A673 (cell line): ENCODE measurements at regions not wholly inside any gene's neighbourhood (a gene's known extent, or its start where the extent isn't known, plus 50 kb on each side); places are given as distances from the start of the nearest gene placed in this dataset.

Experiments
- BruUV-seq: library from RNA; stranded (reverse); fragments of 400-500 nt; replicated peaks from 2 replicates; lab custom pipeline; 2021; lab: Mats Ljungman, UMichigan
- CTCF ChIA-PET: fragments of 300-600 bp; sonication (Branson Sonifier 250); formaldehyde crosslinking; loops from one replicate; lab custom pipeline; 2022; ENCODE audit warnings: antibody characterized with exemption; lab: Charles Lee
- POLR2A ChIA-PET: fragments of 300-600 bp; sonication (Branson Sonifier 250); formaldehyde crosslinking; loops from one replicate; lab custom pipeline; 2022; ENCODE audit warnings: antibody characterized with exemption; ENCODE audit not compliant: low non-redundant PET; lab: Charles Lee
- DNase-seq: peaks from one replicate; pipeline ENCODE4 v3.0.0-alpha.2; 2015; ENCODE audit warnings: low spot score
- H3K27ac ChIP-seq: fragments of 200-600 bp; sonication (generic); 2 replicates; pipeline ENCODE4 v1.5.1; 2016; ENCODE audit warnings: mixed run types, low read depth, mild to moderate bottlenecking, mixed read lengths, antibody characterized with exemption, low read length; ENCODE audit not compliant: poor library complexity, severe bottlenecking
- H3K27me3 ChIP-seq: fragments of 200-600 bp; sonication (generic); replicated peaks from 2 replicates; pipeline ENCODE4 v1.6.1; 2017; ENCODE audit warnings: mixed run types, low read depth, mild to moderate bottlenecking, mixed read lengths, antibody characterized with exemption, low read length; ENCODE audit not compliant: insufficient read depth, poor library complexity
- H3K36me3 ChIP-seq: fragments of 200-600 bp; sonication (generic); 2 replicates; pipeline ENCODE4 v1.6.1; 2016; ENCODE audit warnings: mixed run types, mild to moderate bottlenecking, mixed read lengths, antibody characterized with exemption, low read length; ENCODE audit not compliant: insufficient read depth, poor library complexity, severe bottlenecking
- H3K4me1 ChIP-seq: fragments of 200-600 bp; sonication (generic); 2 replicates; pipeline ENCODE4 v1.6.1; 2017; ENCODE audit warnings: mixed run types, mild to moderate bottlenecking, mixed read lengths, antibody characterized with exemption, low read length; ENCODE audit not compliant: insufficient read depth, poor library complexity, severe bottlenecking
- H3K4me3 ChIP-seq: fragments of 200-600 bp; sonication (generic); 2 replicates; pipeline ENCODE4 v1.5.1; 2016; ENCODE audit warnings: low read depth, mixed run types, mild to moderate bottlenecking, mixed read lengths, low read length; ENCODE audit not compliant: poor library complexity, severe bottlenecking
- H3K9me3 ChIP-seq: fragments of 200-600 bp; sonication (generic); 2 replicates; pipeline ENCODE4 v1.6.1; 2016; ENCODE audit warnings: mixed run types, low read depth, mild to moderate bottlenecking, mixed read lengths, antibody characterized with exemption, low read length; ENCODE audit not compliant: poor library complexity, severe bottlenecking
- EZH2 ChIP-seq: fragments of 200-600 bp; sonication (generic); IDR thresholded peaks from 2 replicates; pipeline ENCODE4 v1.6.1; 2017; ENCODE audit warnings: borderline replicate concordance, low read depth, mild to moderate bottlenecking, mixed read lengths, antibody characterized with exemption, low read length; ENCODE audit not compliant: poor library complexity, severe bottlenecking
- intact Hi-C: fragments of 100-400 bp; cut with micrococcal nuclease; formaldehyde crosslinking; loops from one replicate; pipeline ENCODE4 v1.10.0; 2022; ENCODE audit not compliant: unreplicated experiment
- TF ChIP-seq, protein P1 (sequence below): fragments of 300-800, 200-600 bp; sonication (generic); conservative IDR thresholded peaks from 2 replicates; pipeline ENCODE4 v1.5.1; 2017; ENCODE audit warnings: low read depth, mild to moderate bottlenecking, antibody characterized with exemption, low read length, moderate library complexity, mixed read lengths

DNA sequence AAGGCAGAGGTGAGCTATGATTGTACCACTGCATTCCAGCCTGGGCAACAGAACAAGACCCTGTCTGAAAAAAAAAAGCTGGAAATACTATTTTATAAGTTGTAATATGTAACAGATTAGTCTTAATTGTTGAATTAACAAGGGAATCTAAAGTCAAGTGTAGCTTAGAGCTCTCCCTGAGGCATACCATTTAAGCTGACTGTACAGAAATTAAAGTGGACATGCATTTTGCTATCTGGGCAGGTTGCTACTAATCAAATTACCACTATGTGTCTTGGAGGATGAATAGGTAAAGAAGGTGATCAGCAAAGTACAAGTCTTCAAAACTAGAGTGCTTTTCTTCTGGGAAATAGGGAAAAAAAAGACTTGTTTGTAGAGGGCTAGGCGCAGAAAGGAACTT lies 205.3 kb upstream of the JADE1 start:
- H3K36me3 ChIP-seq = no peaks in the 10 kb centered on the region
- POLR2A ChIA-PET = no interaction called here
- no peaks in the 10 kb centered on the region for H3K9me3 ChIP-seq
- no peak overlapping the region for H3K4me3 ChIP-seq
- no peaks in the 10 kb centered on the region for H3K4me1 ChIP-seq
- CTCF ChIA-PET = interaction anchor here (1.0 kb wide), 1 partner anchor 149 kb away, joined by 5 read pairs; no protein-coding TSS in a partner anchor
- no peaks in the 10 kb centered on the region for H3K27me3 ChIP-seq
- no peak overlapping the region for H3K27ac ChIP-seq
- intact Hi-C loops = no loop called here
- no peak for DNase-seq
- BruUV-seq = no TSS peak
- no peak for TF ChIP-seq EZH2
- TF ChIP-seq, protein P1, sequence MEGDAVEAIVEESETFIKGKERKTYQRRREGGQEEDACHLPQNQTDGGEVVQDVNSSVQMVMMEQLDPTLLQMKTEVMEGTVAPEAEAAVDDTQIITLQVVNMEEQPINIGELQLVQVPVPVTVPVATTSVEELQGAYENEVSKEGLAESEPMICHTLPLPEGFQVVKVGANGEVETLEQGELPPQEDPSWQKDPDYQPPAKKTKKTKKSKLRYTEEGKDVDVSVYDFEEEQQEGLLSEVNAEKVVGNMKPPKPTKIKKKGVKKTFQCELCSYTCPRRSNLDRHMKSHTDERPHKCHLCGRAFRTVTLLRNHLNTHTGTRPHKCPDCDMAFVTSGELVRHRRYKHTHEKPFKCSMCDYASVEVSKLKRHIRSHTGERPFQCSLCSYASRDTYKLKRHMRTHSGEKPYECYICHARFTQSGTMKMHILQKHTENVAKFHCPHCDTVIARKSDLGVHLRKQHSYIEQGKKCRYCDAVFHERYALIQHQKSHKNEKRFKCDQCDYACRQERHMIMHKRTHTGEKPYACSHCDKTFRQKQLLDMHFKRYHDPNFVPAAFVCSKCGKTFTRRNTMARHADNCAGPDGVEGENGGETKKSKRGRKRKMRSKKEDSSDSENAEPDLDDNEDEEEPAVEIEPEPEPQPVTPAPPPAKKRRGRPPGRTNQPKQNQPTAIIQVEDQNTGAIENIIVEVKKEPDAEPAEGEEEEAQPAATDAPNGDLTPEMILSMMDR = no peak

DNA sequence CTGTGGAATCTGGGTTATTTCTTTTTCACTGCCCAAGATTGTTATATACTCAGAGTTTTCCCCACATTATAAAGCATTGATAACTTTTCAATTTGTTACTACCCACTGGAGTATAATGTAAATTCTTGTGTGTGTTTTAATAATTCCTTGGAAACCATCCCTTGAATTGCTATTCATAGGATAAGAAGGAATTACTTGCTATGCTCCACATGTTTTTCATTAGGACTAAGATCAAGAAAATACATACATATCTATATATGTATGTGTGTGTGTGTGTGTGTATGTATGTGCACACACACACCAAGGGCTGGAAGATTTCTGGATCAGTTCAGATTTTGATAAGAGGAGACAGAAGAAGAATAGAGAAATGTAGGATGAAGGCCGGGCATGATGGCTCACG lies 206.4 kb upstream of the JADE1 start:
- Histone ChIP-seq H3K4me3 (no peak overlapping the region), H3K4me1 (no peaks in the 10 kb centered on the region), H3K27me3 (no peaks in the 10 kb centered on the region), H3K36me3 (no peaks in the 10 kb centered on the region), H3K27ac (no peak overlapping the region), H3K9me3 (no peaks in the 10 kb centered on the region)
- intact Hi-C loops = no loop called here
- CTCF ChIA-PET = no interaction called here
- no peak for DNase-seq
- no TSS peak for BruUV-seq
- POLR2A ChIA-PET = no interaction called here
- TF ChIP-seq, protein P1 = no peak
- no peak for TF ChIP-seq EZH2

DNA sequence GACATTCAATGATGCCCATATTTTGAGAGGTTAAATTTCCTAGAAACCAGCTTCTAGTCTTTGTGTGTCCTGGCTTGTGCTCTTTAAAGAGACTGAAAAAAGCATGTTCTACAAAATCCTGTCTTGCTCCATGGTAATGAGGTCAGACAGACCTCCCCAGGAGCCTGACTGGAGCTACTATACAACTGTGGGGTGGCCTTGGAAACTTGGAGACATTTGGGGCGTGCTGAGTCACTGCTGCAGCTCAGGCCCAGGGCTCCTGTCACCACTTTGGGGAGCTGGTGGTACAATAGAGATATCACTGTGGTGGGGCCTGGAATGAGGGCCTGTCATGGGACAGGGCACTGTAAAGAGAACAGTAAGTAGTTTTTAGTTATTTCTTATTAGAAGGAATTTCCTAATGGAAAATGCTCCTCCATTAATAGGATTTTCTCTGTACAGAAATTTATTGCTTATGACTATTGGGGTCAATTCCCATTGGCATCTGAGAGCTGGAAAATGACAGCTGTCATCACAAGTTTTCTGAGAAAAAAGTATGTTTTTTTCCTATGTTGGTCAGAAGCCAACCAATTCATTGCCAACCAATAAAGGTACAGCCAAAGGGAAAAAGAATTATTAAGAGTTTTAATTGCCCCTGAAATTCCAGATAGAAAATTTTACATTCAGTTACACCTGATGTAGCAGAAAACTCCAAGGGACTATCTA lies 207.4 kb upstream of the JADE1 start:
- H3K27me3 ChIP-seq = no peaks in the 10 kb centered on the region
- no peaks in the 10 kb centered on the region for H3K4me1 ChIP-seq
- no peaks in the 10 kb centered on the region for H3K9me3 ChIP-seq
- ChIA-PET CTCF (no interaction called here), POLR2A (no interaction called here)
- BruUV-seq = no TSS peak
- H3K4me3 ChIP-seq = no peak overlapping the region
- no peaks in the 10 kb centered on the region for H3K36me3 ChIP-seq
- no peak for DNase-seq
- H3K27ac ChIP-seq = no peak overlapping the region
- intact Hi-C loops = no loop called here
- TF ChIP-seq, protein P1 = no peak
- no peak for TF ChIP-seq EZH2
